B cell (primary cell): ENCODE measurements at regions not wholly inside any gene's neighbourhood (a gene's known extent, or its start where the extent isn't known, plus 50 kb on each side); places are given as distances from the start of the nearest gene placed in this dataset.

Experiments
- ATAC-seq: fragments of 200-7000 bp; cut with Tn5 transposase; one replicate; pipeline ENCODE4 v1.10.0; 2021; ENCODE audit warnings: low read depth, mild to moderate bottlenecking, moderate number of reproducible peaks, moderate library complexity
- CTCF ChIA-PET: fragments of 350-600 bp; sonication (Branson Sonifier 250); formaldehyde crosslinking; loops from one replicate; lab custom pipeline; 2021; ENCODE audit warnings: antibody characterized with exemption, inconsistent platforms; lab: Charles Lee
- POLR2A ChIA-PET: fragments of 350-600 bp; sonication (Branson Sonifier 250); formaldehyde crosslinking; loops from one replicate; lab custom pipeline; 2021; ENCODE audit warnings: antibody characterized with exemption; lab: Charles Lee
- DNase-seq: peaks from one replicate; pipeline ENCODE4 v3.0.0; 2013
- H2AFZ ChIP-seq: 2 replicates; pipeline ENCODE4 v1.6.1; 2012; ENCODE audit warnings: mild to moderate bottlenecking, low read depth, low read length; ENCODE audit not compliant: insufficient read depth, poor library complexity, severe bottlenecking
- H3K27ac ChIP-seq, 2 donors: 1 replicate in 1 of 2; 2 replicates in 1 of 2; pipeline ENCODE4 v1.5.1; 2012 to 2013; ENCODE audit warnings: low read length in 2 of 2, mild to moderate bottlenecking in 2 of 2, moderate library complexity in 1 of 2
- H3K27me3 ChIP-seq, 4 experiments: fragments of 200-600 bp in 1 of 4; sonication (generic) in 1 of 4; replicated peaks in 1 of 4; 1 replicate in 2 of 4; 2 replicates in 2 of 4; pipeline versions ENCODE4 v1.6.1 to v1.7.0; 2013 to 2016; ENCODE audit warnings: low read length in 3 of 4, mild to moderate bottlenecking in 2 of 4, mixed read lengths in 1 of 4, moderate library complexity in 1 of 4; ENCODE audit not compliant: insufficient read depth in 4 of 4, control insufficient read depth in 3 of 4; ENCODE audit errors: control extremely low read depth in 1 of 4
- H3K36me3 ChIP-seq, 2 experiments: replicated peaks in 1 of 2; 1 replicate in 1 of 2; 2 replicates in 1 of 2; pipeline versions ENCODE4 v1.6.1 to v1.7.1; 2013; ENCODE audit warnings: low read length in 1 of 2; ENCODE audit not compliant: insufficient read depth in 2 of 2, control insufficient read depth in 1 of 2; ENCODE audit errors: control extremely low read depth in 1 of 2, extremely low read depth in 1 of 2
- H3K4me1 ChIP-seq, 2 donors: fragments of 200-600 bp in 1 of 2; sonication (generic) in 1 of 2; 1 replicate in 1 of 2; 2 replicates in 1 of 2; pipeline versions ENCODE4 v1.5.1 to v1.6.1; 2013 to 2017; ENCODE audit warnings: low read length in 2 of 2; ENCODE audit not compliant: control insufficient read depth in 2 of 2, insufficient read depth in 2 of 2
- H3K4me2 ChIP-seq: replicated peaks from 2 replicates; pipeline ENCODE3; 2012; ENCODE audit warnings: mild to moderate bottlenecking, low read depth, low read length; ENCODE audit not compliant: poor library complexity, severe bottlenecking
- H3K4me3 ChIP-seq, 5 experiments: fragments of 200-600 bp in 1 of 5; sonication (generic) in 1 of 5; 1 replicate in 3 of 5; 2 replicates in 2 of 5; pipeline versions ENCODE4 v1.5.1 to v1.7.0; 2011 to 2016; ENCODE audit warnings: low read length in 4 of 5, mild to moderate bottlenecking in 4 of 5, low read depth in 2 of 5, control low read depth in 1 of 5, moderate library complexity in 1 of 5; ENCODE audit not compliant: insufficient read depth in 1 of 5; ENCODE audit errors: control extremely low read depth in 1 of 5, extremely low read depth in 1 of 5
- H3K79me2 ChIP-seq: fragments of 200-600 bp; sonication (generic); one replicate; pipeline ENCODE4 v1.6.0; 2016; ENCODE audit warnings: low read length; ENCODE audit not compliant: control insufficient read depth, insufficient read depth
- H3K9ac ChIP-seq: fragments of 200-600 bp; sonication (generic); 2 replicates; pipeline ENCODE4 v1.6.1; 2017; ENCODE audit warnings: mild to moderate bottlenecking, low read length, moderate library complexity
- H3K9me3 ChIP-seq, 3 donors: one replicate each; pipeline versions ENCODE4 v1.6.1 to v1.7.1; 2013; ENCODE audit warnings: low read length in 2 of 3; ENCODE audit not compliant: control insufficient read depth in 2 of 3, insufficient read depth in 1 of 3; ENCODE audit errors: control extremely low read depth in 1 of 3
- H4K20me1 ChIP-seq: 2 replicates; pipeline ENCODE4 v1.6.0; 2012; ENCODE audit warnings: mild to moderate bottlenecking, low read length; ENCODE audit not compliant: insufficient read depth, control insufficient read depth, poor library complexity, severe bottlenecking
- H3K27ac Mint-ChIP-seq: one replicate; pipeline ENCODE4 v1.8.0; 2021; ENCODE audit warnings: mixed read lengths
- H3K27me3 Mint-ChIP-seq: one replicate; pipeline ENCODE4 v1.8.0; 2021; ENCODE audit warnings: mixed read lengths
- H3K4me1 Mint-ChIP-seq: one replicate; pipeline ENCODE4 v1.8.0; 2021; ENCODE audit warnings: mixed read lengths
- H3K4me3 Mint-ChIP-seq: one replicate; pipeline ENCODE4 v1.8.0; 2021; ENCODE audit warnings: mixed read lengths
- H3K9me3 Mint-ChIP-seq: one replicate; pipeline ENCODE4 v1.8.0; 2022; ENCODE audit warnings: mixed read lengths; ENCODE audit not compliant: insufficient read depth
- EZH2 ChIP-seq: IDR thresholded peaks from 2 replicates; pipeline ENCODE4 v1.6.1; 2012; ENCODE audit warnings: borderline replicate concordance, low read depth, mild to moderate bottlenecking, moderate library complexity, low read length; ENCODE audit not compliant: insufficient read depth, poor library complexity, severe bottlenecking
- WGBS: methylation state at CpG from one replicate; pipeline ENCODE4 v1.1.5; 2013; ENCODE audit warnings: missing lambda C conversion rate; ENCODE audit not compliant: insufficient coverage; 5-methylcytosine and 5-hydroxymethylcytosine counted together
- intact Hi-C: fragments of 100-400 bp; cut with micrococcal nuclease; formaldehyde crosslinking; loops from one replicate; pipeline ENCODE4 v1.10.0; 2022
- TF ChIP-seq, protein P1 (sequence below): fragments of 200-600 bp; IDR thresholded peaks from one replicate; pipeline ENCODE4 v1.8.0; 2022; ENCODE audit warnings: antibody characterized with exemption, mild to moderate bottlenecking

DNA sequence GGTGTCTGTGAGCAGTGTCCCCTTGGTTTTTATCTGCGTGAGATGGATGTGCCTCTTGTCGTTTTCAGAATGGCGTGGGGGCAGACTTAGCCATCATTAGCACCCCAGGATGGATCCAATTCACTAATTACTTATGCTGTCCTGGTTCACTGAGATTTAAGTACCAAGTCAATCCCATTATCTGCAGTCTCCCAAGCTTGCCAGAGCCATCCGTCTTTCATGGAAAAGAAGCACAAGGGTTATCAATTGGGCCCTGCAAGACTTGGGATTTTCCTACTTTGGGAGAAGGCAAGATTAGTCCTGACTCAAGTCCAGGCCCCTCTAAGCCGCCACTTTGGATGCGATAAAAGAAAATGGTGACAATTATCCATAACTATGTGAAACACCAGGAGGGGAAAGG, 404.0 kb downstream of the TMEM182 start:
- Histone ChIP-seq H3K79me2 (no peaks in the 10 kb centered on the region), H3K27ac (no peak overlapping the region), H3K4me3 (no peak overlapping the region), H3K27me3 (no peaks in the 10 kb centered on the region), H3K9me3 (no peaks in the 10 kb centered on the region), H3K36me3 (no peaks in the 10 kb centered on the region), H2AFZ (no peak overlapping the region), H3K4me1 (no peaks in the 10 kb centered on the region), H3K4me2 (no peak overlapping the region), H4K20me1 (no peaks in the 10 kb centered on the region), H3K9ac (no peak overlapping the region)
- POLR2A ChIA-PET = no interaction called here
- TF ChIP-seq, protein P1, sequence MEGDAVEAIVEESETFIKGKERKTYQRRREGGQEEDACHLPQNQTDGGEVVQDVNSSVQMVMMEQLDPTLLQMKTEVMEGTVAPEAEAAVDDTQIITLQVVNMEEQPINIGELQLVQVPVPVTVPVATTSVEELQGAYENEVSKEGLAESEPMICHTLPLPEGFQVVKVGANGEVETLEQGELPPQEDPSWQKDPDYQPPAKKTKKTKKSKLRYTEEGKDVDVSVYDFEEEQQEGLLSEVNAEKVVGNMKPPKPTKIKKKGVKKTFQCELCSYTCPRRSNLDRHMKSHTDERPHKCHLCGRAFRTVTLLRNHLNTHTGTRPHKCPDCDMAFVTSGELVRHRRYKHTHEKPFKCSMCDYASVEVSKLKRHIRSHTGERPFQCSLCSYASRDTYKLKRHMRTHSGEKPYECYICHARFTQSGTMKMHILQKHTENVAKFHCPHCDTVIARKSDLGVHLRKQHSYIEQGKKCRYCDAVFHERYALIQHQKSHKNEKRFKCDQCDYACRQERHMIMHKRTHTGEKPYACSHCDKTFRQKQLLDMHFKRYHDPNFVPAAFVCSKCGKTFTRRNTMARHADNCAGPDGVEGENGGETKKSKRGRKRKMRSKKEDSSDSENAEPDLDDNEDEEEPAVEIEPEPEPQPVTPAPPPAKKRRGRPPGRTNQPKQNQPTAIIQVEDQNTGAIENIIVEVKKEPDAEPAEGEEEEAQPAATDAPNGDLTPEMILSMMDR = no peak
- TF ChIP-seq EZH2 = no peak
- H3K27ac Mint-ChIP-seq = no peak overlapping the region
- 100% methylated on average over 1 of the region's 6 CpGs for WGBS
- no peak overlapping the region for H3K4me3 Mint-ChIP-seq
- H3K27me3 Mint-ChIP-seq = no peaks in the 10 kb centered on the region
- ATAC-seq = no peak
- intact Hi-C loops = no loop called here
- no peak for DNase-seq
- H3K9me3 Mint-ChIP-seq = no peaks in the 10 kb centered on the region
- CTCF ChIA-PET = no interaction called here
- H3K4me1 Mint-ChIP-seq = no peaks in the 10 kb centered on the region

DNA sequence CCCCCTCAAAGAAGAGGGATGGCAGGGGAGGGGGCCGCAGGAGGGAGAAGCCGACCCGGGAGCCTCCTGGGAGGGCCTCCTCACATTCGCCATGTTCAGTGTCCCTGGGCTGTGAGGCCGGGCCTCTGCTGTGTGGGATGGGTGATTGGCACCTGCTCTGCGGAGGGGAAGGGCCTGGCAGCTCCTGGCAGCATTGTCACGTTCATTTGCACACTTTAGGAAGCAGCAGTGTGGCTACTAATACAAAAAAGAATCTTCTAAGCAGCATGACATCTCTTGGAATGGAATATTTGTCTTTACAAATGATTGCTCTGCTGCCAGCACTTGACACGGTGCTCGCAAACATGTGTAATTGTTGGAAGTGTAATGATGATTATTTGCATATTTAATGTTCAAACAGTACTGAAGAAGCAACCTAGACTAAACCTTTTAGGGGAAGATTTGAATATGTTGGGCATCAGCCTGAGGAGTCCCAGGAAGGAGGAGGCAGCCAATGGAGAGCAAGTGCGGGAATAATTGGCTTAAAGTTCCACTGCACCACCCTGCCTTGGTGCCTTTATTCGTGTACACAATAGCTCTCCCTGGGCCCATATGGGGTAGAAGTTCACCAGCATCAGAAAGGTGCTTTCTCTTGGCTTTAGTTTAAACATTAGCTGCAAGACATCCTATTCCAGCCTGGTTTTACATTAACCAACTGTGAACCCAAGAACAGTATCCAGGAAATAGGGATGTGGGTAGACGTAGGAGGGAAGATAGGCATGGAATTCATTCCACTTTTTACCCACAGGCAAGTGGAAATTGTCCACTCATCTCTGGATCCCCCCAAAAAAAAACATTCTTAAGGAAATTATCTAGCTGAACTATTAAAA, 404.9 kb downstream of the TMEM182 start:
- 96% methylated on average over 8 of the region's 12 CpGs for WGBS
- Histone ChIP-seq H3K4me3 (no peak overlapping the region), H4K20me1 (no peaks in the 10 kb centered on the region), H3K9ac (no peak overlapping the region), H3K4me1 (no peaks in the 10 kb centered on the region), H3K79me2 (no peaks in the 10 kb centered on the region), H3K9me3 (no peaks in the 10 kb centered on the region), H3K4me2 (no peak overlapping the region), H3K27ac (no peak overlapping the region), H2AFZ (no peak overlapping the region), H3K36me3 (no peaks in the 10 kb centered on the region), H3K27me3 (no peaks in the 10 kb centered on the region)
- intact Hi-C loops = no loop called here
- TF ChIP-seq, protein P1 = no peak
- TF ChIP-seq EZH2 = no peak
- H3K27me3 Mint-ChIP-seq = no peaks in the 10 kb centered on the region
- no peaks in the 10 kb centered on the region for H3K9me3 Mint-ChIP-seq
- H3K4me1 Mint-ChIP-seq = no peaks in the 10 kb centered on the region
- no peak for ATAC-seq
- ChIA-PET POLR2A (no interaction called here), CTCF (no interaction called here)
- H3K4me3 Mint-ChIP-seq = no peak overlapping the region
- no peak overlapping the region for H3K27ac Mint-ChIP-seq
- no peak for DNase-seq
